ENCODE measurements at regions not wholly inside any gene's neighbourhood (a gene's known extent, or its start where the extent isn't known, plus 50 kb on each side); places are given as distances from the start of the nearest gene placed in this dataset.

GRCh38 chr5:9784231-9784630 is 154.1 kb upstream of the TAS2R1 start:
- H3K27ac ChIP-seq: no peak overlapping the region
- no peak for DNase-seq (ENCODE audit: low spot score)
- no peak for TF ChIP-seq CTCF (conservative IDR thresholded peaks at IDR 0.05; ENCODE audit: low read depth)
- POLR2A ChIA-PET (ENCODE audit: low non-redundant PET): no interaction called here
- CTCF ChIA-PET: no interaction called here

GRCh38 chr5:9782826-9783560 is 152.8 kb upstream of the TAS2R1 start:
- ChIA-PET POLR2A (ENCODE audit: low non-redundant PET) (no interaction called here), CTCF (no interaction called here)
- TF ChIP-seq CTCF (conservative IDR thresholded peaks at IDR 0.05; ENCODE audit: low read depth): no peak
- DNase-seq (ENCODE audit: low spot score): no peak
- H3K27ac ChIP-seq: no peak overlapping the region

GRCh38 chr5:9781890-9782289 is 151.7 kb upstream of the TAS2R1 start:
- no peak for DNase-seq (ENCODE audit: low spot score)
- CTCF ChIA-PET: no interaction called here
- no peak for TF ChIP-seq CTCF (conservative IDR thresholded peaks at IDR 0.05; ENCODE audit: low read depth)
- no peak overlapping the region for H3K27ac ChIP-seq
- POLR2A ChIA-PET (ENCODE audit: low non-redundant PET): no interaction called here

GRCh38 chr5:9781275-9781674 is 151.1 kb upstream of the TAS2R1 start:
- TF ChIP-seq CTCF (conservative IDR thresholded peaks at IDR 0.05; ENCODE audit: low read depth): no peak
- ChIA-PET CTCF (no interaction called here), POLR2A (ENCODE audit: low non-redundant PET) (no interaction called here)
- H3K27ac ChIP-seq: no peak overlapping the region
- DNase-seq (ENCODE audit: low spot score): no peak

- DNase-seq (ENCODE audit: low spot score): no peak
- POLR2A ChIA-PET (ENCODE audit: low non-redundant PET): no interaction called here
- CTCF ChIA-PET: no interaction called here
- TF ChIP-seq CTCF (conservative IDR thresholded peaks at IDR 0.05; ENCODE audit: low read depth): no peak
- H3K27ac ChIP-seq: no peak overlapping the region
These were observed 150.3 kb upstream of the TAS2R1 start for GRCh38 chr5:9780501-9780900.

GRCh38 chr5:9776525-9776924 is 146.4 kb upstream of the TAS2R1 start:
- DNase-seq (ENCODE audit: low spot score): no peak
- no peak for TF ChIP-seq CTCF (conservative IDR thresholded peaks at IDR 0.05; ENCODE audit: low read depth)
- no peak overlapping the region for H3K27ac ChIP-seq
- POLR2A ChIA-PET (ENCODE audit: low non-redundant PET): no interaction called here
- CTCF ChIA-PET: no interaction called here

Measured in RWPE1 (cell line).